Left ventricle myocardium inferior (tissue), 1 donor: ENCODE measurements at regions not wholly inside any gene's neighbourhood (a gene's known extent, or its start where the extent isn't known, plus 50 kb on each side); places are given as distances from the start of the nearest gene placed in this dataset.

Experiments used
- DNase-seq: peaks from one replicate; pipeline ENCODE4 v3.0.0-alpha.2; 2020
- H3K27ac ChIP-seq: fragments of 200-600 bp; replicated peaks from 2 replicates; pipeline ENCODE4 v1.8.0; 2021
- H3K27me3 ChIP-seq: fragments of 200-600 bp; 2 replicates; pipeline ENCODE4 v1.8.0; 2021; ENCODE audit warnings: low read depth
- H3K36me3 ChIP-seq: fragments of 200-600 bp; 2 replicates; pipeline ENCODE4 v1.8.0; 2021
- H3K4me1 ChIP-seq: fragments of 200-600 bp; 2 replicates; pipeline ENCODE4 v1.8.0; 2021
- H3K4me3 ChIP-seq: fragments of 200-600 bp; 2 replicates; pipeline ENCODE4 v1.8.0; 2021; ENCODE audit warnings: mild to moderate bottlenecking, moderate library complexity
- H3K9me3 ChIP-seq: fragments of 200-600 bp; replicated peaks from 2 replicates; pipeline ENCODE4 v1.8.0; 2021
- intact Hi-C: fragments of 100-400 bp; cut with micrococcal nuclease; formaldehyde crosslinking; loops from one replicate; pipeline ENCODE4 v1.11.0; 2022
- TF ChIP-seq, protein P1 (sequence below): fragments of 200-600 bp; IDR thresholded peaks from 2 replicates; pipeline ENCODE4 v1.8.0; 2021; ENCODE audit warnings: antibody characterized with exemption, mild to moderate bottlenecking, borderline replicate concordance
- donor health status: DM: no; HTN: yes; CAD: no; lungs with severe emphysema.

DNA sequence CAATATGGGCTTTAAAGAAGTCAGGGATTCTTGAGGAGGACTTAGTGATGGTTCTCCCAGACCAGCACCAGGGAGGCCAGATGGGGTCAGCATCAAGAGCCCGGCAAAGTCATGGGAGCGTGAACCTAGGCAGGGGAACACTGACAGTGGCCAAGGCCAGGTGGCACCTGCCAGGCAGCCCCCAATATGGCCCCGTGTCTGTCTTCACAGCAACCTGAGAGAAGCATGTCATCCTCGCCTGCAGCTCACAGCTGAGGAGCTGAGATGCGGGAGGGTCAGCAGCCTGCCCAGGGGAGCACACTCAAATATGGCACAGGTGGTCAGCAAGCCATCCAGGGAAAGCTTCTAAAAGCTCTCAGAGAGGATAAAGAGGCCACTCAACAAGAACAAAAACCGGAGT lies 105.7 kb upstream of the GPC1 start:
- Histone ChIP-seq H3K36me3 (no peaks in the 10 kb centered on the region), H3K27ac (no peak overlapping the region), H3K4me3 (no peak overlapping the region), H3K4me1 (peaks cover 9% of the 10 kb centered on the region), H3K9me3 (peaks cover 17% of the 10 kb centered on the region), H3K27me3 (peaks cover 12% of the 10 kb centered on the region)
- intact Hi-C loops: no loop called here
- TF ChIP-seq, protein P1, sequence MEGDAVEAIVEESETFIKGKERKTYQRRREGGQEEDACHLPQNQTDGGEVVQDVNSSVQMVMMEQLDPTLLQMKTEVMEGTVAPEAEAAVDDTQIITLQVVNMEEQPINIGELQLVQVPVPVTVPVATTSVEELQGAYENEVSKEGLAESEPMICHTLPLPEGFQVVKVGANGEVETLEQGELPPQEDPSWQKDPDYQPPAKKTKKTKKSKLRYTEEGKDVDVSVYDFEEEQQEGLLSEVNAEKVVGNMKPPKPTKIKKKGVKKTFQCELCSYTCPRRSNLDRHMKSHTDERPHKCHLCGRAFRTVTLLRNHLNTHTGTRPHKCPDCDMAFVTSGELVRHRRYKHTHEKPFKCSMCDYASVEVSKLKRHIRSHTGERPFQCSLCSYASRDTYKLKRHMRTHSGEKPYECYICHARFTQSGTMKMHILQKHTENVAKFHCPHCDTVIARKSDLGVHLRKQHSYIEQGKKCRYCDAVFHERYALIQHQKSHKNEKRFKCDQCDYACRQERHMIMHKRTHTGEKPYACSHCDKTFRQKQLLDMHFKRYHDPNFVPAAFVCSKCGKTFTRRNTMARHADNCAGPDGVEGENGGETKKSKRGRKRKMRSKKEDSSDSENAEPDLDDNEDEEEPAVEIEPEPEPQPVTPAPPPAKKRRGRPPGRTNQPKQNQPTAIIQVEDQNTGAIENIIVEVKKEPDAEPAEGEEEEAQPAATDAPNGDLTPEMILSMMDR: no peak
- no peak for DNase-seq

- no peak for DNase-seq
- Histone ChIP-seq H3K9me3 (peaks cover 17% of the 10 kb centered on the region), H3K27ac (no peak overlapping the region), H3K4me1 (no peaks in the 10 kb centered on the region), H3K27me3 (peaks cover 17% of the 10 kb centered on the region), H3K36me3 (no peaks in the 10 kb centered on the region), H3K4me3 (no peak overlapping the region)
- intact Hi-C loops: no loop called here
- TF ChIP-seq, protein P1: no peak
Observed at GRCh38 chr2:240333985-240334384, 101.5 kb upstream of the GPC1 start.

GRCh38 chr2:240335061-240335460 lies 100.4 kb upstream of the GPC1 start:
- Histone ChIP-seq H3K27me3 (peaks cover 18% of the 10 kb centered on the region), H3K4me1 (no peaks in the 10 kb centered on the region), H3K27ac (no peak overlapping the region), H3K4me3 (no peak overlapping the region), H3K9me3 (peaks cover 17% of the 10 kb centered on the region), H3K36me3 (no peaks in the 10 kb centered on the region)
- no peak for DNase-seq
- intact Hi-C loops: no loop called here
- TF ChIP-seq, protein P1: no peak

DNA sequence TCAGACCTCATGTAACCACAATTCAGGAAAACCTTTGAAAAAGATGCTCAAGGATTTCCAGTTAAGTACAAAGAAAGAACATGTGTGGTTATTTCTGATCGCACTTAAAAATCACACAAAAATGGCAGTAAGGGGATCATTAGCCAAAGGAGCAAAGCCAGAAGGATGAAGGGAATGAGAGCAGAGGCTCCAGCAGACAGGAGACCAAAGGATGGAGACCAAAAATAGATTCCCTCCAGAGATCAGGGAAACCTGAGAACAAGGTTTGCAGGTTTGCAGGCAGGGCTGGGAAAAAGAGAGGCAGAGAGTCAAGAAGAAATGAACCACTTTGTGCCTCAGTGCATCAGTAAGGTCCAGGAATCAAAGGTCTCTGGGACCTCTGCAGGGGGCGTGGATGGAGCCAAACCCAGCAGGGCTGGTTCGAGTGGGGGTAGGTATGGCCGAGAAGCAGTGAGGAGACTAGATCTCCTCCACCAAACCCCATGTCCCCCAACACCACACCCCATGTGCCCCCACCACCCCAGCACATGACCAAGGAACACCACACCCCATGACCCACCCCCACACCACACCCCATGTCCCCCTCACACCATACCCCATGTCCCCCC lies 98.5 kb upstream of the GPC1 start:
- no peak overlapping the region for H3K4me3 ChIP-seq
- H3K36me3 ChIP-seq: no peaks in the 10 kb centered on the region
- TF ChIP-seq, protein P1: no peak
- no peak for DNase-seq
- intact Hi-C loops: no loop called here
- no peak overlapping the region for H3K27ac ChIP-seq
- H3K9me3 ChIP-seq: peaks cover 4% of the 10 kb centered on the region
- H3K4me1 ChIP-seq: no peaks in the 10 kb centered on the region
- H3K27me3 ChIP-seq: peaks cover 25% of the 10 kb centered on the region

- H3K27ac ChIP-seq: no peak overlapping the region
- H3K4me3 ChIP-seq: no peak overlapping the region
- intact Hi-C loops: no loop called here
- H3K27me3 ChIP-seq: peaks cover 25% of the 10 kb centered on the region
- DNase-seq: no peak
- no peaks in the 10 kb centered on the region for H3K4me1 ChIP-seq
- no peaks in the 10 kb centered on the region for H3K9me3 ChIP-seq
- TF ChIP-seq, protein P1: no peak
- H3K36me3 ChIP-seq: no peaks in the 10 kb centered on the region
Observed at GRCh38 chr2:240338274-240338673, 97.2 kb upstream of the GPC1 start.
